LNCaP clone FGC (cell line): ENCODE measurements at regions not wholly inside any gene's neighbourhood (a gene's known extent, or its start where the extent isn't known, plus 50 kb on each side); places are given as distances from the start of the nearest gene placed in this dataset.

ENCODE experiments used
- DNase-seq: peaks from one replicate; pipeline ENCODE4 v3.0.0-alpha.2; 2011; ENCODE audit warnings: low read depth
- H3K4me3 ChIP-seq: 2 replicates; pipeline ENCODE4 v1.5.1; 2011; ENCODE audit warnings: mild to moderate bottlenecking, low read depth, low read length, control low read depth
- TF ChIP-seq, protein P1 (sequence below): IDR thresholded peaks from 2 replicates; pipeline ENCODE4 v1.5.1; 2012; ENCODE audit warnings: mild to moderate bottlenecking; ENCODE audit not compliant: control insufficient read depth, insufficient read depth; ENCODE audit errors: extremely low read depth

DNA sequence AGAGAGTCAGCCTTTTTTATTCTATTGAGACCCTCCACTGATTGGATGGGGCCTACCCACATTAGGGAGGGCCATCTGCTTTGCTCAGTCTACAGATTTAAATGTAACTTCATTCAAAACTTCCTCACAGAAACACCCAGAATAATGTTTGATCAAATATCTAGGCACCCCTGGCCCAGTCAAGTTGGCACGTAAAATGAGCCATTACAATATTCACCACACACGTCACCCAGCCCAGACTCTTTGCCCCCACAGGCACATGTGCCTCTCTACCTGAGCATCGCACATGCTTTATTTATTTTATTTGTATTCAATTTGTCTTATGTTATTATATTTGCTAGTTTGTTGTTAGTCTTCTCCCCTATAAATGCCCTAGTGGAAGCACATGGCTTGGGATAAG is 70.9 kb upstream of the EYA2 start:
- DNase-seq, result no peak
- TF ChIP-seq, protein P1, sequence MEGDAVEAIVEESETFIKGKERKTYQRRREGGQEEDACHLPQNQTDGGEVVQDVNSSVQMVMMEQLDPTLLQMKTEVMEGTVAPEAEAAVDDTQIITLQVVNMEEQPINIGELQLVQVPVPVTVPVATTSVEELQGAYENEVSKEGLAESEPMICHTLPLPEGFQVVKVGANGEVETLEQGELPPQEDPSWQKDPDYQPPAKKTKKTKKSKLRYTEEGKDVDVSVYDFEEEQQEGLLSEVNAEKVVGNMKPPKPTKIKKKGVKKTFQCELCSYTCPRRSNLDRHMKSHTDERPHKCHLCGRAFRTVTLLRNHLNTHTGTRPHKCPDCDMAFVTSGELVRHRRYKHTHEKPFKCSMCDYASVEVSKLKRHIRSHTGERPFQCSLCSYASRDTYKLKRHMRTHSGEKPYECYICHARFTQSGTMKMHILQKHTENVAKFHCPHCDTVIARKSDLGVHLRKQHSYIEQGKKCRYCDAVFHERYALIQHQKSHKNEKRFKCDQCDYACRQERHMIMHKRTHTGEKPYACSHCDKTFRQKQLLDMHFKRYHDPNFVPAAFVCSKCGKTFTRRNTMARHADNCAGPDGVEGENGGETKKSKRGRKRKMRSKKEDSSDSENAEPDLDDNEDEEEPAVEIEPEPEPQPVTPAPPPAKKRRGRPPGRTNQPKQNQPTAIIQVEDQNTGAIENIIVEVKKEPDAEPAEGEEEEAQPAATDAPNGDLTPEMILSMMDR, result no peak
- H3K4me3 ChIP-seq, result no peak overlapping the region

DNA sequence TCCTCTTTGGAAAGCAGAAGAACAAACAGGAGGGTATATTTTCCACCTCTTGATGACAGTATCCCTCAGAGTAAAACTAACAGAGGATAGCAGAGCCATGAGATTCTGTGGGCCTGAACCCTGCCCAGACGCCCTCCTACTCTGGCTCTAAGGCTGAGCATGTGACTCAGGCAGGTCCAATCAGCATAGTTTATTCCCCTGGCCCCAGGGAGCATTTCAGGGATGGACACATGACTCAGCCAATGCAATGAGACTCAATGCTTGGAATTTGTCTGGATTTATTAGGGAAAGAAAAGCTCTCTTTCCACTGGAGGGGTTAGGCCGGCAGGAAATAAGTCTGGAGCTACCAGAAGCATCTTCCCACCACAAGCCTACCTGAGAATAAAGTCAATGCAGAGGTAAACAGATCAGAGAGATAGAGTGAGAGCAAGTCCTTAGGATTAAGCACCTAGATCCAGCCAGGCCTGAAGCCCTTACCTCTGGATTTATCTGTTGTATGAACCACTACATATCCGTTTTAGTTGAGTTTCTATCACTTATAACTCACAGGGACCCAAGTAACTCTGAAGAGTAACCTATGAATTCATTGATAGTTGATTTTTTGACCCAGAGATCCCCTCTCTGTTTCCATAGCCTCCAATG is 68.2 kb upstream of the EYA2 start:
- TF ChIP-seq, protein P1, result no peak
- H3K4me3 ChIP-seq, result no peak overlapping the region
- no peak for DNase-seq

DNA sequence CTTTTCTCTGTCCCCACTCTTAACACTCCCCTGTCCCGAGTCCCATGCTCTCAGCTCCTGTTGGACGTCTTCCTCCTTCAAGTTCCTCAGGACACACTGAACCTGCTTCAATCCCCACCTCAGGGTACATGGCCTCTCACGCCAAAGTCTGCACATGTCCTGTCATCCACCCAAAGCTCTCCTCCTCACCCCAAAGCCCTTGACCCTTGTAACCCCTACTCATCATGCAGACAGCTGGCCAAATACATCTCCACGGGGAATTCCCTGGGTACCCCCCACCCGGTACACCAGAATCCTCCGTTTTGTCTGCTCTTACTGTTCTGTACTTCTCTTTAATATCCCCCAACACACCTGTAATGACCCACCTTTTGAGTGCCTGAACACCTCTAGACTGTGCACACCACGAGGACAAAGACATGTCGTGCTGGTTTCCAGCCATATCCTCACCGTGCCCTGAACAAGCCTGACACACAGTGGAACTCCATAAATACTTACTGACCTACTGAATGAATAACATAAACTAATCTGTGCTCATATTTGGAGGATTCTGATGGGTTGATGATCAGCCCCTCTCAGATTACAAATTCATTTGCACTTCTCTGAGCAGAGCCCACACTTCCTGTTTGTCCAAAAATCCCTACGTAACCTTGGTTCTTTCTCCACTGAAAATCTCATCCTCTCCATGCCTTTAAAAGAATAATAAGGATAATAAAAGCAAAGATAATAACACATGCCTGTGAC is 66.8 kb upstream of the EYA2 start:
- DNase-seq, result no peak
- TF ChIP-seq, protein P1, result no peak
- H3K4me3 ChIP-seq, result no peak overlapping the region

DNA sequence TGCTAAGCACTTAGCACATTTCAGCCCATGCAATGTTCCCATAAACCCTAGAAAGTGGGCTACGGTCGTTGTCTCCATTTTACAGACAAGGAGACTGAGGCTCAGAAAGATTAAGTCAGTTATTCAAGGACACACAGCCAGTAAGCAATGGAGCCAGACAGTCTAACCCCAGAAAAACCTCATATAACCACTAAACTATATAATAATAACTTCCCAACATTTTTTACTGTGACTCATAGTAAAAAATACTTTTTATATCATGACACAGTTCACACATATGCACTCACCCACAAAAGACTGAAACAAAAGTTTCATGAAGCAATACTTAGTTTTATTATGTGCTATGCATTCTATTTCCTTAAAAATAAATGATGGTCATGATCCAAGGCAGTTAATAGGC is 66.2 kb upstream of the EYA2 start:
- H3K4me3 ChIP-seq, result no peak overlapping the region
- TF ChIP-seq, protein P1, result no peak
- no peak for DNase-seq

DNA sequence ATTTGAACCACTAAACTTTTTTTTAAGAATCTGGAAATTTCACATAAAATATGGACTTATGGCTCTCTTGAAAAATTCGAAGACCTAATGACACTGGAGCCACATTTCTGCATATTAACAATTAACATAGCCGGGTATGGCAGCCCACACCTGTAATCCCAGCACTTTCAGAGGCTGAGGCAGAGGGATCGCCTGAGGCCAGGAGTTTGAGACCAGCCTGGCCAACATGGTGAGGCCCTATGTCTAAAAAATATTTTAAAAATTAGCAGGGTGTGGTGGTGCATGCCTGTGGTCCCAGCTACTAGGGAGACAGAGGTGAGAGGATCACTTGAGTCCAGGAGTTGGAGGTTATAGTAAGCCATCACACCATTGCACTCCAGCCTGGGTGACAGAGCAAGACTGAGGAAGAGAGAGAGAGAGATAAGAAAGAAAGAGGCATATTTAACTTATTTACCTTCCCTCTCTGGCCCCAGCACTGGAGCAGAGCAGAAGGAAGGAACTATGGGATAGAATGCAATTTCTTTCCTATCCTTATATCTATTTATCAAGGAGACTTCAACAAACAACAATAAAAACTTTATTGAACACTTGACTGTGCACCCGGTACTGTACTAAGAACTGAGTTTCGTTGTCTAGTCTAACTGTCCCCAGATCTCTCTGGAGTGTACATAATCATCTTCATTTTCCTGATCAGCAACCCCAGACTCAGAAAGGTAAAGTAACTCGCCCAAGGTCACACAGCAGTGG is 63.6 kb upstream of the EYA2 start:
- no peak overlapping the region for H3K4me3 ChIP-seq
- peak; percentile 41 for DNase-seq
- TF ChIP-seq, protein P1, result no peak

DNA sequence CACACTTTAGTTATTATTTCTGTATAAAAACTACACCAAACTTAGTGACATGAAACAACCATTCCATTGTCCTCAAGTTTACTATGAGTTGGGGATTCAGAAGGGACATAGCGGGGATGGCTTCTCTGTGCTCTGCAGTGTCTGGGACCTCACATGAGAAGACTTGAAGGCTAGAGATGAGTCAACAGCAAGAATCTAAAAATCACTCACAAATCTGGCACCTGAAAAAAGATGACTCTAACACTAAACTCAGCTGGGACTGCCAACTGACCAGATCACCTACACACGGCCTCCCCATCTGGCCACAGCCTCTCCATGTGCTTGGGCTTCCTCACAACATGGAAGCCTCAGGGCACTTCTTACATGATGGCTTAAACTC is 63.0 kb upstream of the EYA2 start:
- TF ChIP-seq, protein P1, result no peak
- H3K4me3 ChIP-seq, result no peak overlapping the region
- DNase-seq, result no peak

DNA sequence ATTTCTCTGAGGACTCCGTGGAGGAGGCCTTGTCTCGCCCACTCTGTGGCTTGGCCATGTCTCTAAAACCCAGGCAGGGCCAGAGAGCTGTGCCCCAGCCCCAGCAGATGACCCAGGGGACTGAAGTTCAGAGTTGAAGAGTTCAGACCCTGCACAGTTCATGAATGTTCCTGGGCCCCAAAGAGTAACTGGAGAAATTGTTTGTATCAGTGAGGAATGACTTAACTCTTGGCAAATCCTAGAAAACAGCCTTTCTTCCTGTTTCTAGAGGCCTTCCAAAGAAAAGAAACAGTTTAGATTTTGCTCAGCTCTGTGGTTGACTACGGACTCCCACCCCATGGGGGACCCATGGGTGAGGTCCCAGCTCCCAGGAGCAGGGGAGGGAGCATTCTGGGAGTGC is 62.1 kb upstream of the EYA2 start:
- DNase-seq, result no peak
- TF ChIP-seq, protein P1, result no peak
- H3K4me3 ChIP-seq, result no peak overlapping the region
